GM21529 (cell line): ENCODE measurements at regions not wholly inside any gene's neighbourhood (a gene's known extent, or its start where the extent isn't known, plus 50 kb on each side); places are given as distances from the start of the nearest gene placed in this dataset.

Experiments
- ATAC-seq: cut with Tn5 transposase; IDR thresholded peaks from one replicate; pipeline ENCODE4 v1.9.1; 2021; ENCODE audit not compliant: unreplicated experiment

DNA sequence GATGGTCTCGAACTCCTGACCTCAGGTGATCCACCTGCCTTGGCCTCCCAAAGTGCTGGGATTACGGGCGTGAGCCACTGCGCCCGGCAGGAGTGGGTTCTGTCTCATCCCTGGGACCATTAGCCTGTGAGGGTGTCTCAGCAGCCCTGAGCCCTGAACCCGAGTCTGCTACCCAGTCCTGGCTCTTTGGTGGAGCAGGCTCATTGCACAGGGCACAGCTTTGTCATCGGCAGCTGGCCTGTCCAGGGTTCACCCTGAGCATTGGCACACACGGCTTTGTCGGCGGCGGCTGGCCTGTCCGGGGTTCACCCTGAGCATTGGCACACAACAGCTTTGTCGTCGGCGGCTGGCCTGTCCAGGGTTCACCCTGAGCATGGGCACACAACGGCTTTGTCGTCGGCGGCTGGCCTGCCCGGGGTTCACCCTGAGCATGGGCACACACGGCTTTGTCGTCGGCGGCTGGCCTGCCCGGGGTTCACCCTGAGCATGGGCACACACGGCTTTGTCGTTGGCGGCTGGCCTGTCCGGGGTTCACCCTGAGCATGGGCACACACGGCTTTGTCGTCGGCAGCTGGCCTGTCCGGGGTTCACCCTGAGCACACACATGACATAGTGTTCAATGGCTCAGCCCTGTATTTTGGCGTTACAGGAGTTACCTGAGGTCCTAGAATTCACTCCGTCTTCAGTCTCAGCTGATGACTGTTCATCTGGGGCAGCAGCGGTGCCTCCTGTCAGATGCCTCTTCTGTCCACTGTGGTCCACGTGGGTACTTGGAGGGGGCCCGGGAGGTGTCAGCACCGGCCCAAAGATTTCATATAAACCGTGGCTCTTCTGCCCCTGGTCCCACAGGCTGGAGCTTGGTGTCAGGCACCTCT lies 1082.5 kb downstream of the BRD1 start:
- no peak for ATAC-seq

DNA sequence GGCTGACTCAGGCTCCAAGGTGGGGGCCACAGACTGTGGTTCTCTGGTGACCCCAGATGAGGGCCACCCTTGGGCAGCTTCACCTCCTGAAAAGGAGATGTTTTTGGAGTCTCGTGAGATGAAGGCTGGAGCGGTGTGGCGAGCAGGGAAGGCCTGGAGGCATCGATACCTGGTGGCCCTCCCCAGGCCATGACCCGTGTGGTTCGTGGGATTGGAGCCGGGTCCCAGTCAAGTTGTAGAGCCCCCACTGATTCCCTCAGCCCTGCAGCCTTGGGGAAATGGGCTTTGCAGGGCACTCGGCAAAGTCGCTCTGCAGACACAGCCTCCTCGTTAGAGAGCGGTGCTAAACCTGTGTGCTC lies 1083.4 kb downstream of the BRD1 start:
- no peak for ATAC-seq

DNA sequence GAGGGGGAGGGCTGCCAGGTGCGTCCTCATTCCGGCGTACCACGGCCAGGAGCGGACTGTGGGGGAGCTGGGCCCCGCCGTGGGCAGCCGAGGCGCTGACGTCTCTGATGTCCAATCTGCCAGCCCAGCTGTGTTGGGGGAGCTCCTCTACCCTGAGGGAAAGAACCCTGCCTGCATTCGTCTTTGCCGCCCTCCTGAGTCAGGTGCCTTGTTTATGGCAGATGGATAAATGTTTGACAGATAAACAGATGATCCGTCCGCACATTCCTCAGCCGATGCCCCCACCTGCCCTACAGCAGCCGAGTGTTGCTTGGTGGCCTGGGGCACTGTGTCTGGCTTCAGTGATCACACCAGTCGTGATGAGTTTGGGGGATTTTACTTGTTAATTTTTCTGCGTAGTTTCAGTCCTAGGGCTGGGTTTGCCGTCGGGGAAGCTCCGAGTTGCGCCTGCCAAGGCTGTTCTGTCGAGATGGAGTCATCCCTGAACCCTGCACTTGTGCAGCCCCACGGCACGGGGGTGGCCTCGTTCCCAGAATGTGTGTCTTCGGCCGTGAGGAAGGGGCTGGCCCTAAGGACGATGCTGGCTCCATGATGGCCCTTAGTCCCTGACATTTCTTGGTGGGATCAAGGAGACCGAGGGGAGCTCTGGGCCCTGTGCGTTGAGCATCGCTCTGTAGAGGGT lies 1083.9 kb downstream of the BRD1 start:
- ATAC-seq, result no peak

DNA sequence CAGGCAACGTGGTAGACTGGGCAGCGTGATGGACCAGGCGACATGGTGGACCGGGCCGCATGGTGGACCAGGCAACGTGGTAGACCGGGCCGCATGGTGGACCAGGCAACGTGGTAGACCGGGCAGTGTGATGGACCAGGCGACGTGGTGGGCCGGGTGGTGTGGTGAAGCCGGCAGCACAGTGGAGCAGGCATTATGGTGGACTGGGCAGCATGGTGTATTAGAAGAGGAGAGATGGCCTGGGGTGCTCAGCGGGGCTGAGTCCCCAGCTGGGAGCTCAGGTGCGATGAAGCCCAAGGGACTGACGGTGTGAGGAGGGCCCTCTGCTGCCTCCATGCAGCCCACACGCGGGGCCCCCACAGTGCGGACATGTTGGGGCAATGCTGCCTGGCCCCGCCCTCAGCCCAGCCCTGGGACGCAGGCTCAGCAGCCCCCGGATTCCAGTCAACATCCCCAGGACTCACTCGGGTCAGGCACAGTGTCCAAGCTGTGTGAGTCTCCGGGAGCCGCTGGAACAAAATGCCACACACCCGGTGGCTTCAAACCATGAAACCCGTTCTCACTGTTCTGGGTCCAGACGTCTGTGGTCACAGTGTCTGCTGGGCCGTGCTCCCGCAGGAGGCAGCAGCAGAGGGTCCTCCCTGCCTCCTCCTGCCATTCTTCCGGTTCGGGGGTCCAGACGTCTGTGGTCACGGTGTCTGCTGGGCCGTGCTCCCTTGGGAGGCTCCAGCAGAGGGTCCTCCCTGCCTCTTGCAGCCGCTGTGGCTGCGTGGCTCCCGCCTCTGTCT lies 1084.9 kb downstream of the BRD1 start:
- no peak for ATAC-seq

DNA sequence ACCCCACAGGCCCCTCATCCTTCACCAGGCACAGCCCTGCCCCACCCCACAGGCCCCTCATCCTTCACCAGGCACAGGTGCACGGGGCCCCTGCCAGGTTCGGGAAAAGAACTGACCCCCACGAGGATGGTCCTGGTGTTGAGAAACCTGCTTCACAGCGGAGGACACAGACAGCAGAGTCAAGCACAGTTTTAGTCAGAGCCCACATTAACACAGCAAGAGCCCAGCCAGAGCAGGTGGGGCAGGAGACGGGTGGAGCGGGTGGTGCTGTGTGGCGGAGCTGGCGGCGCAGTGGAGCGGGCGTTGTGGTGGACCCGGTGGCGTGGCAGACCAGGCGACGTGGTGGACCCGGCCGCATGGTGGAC lies 1085.5 kb downstream of the BRD1 start:
- no peak for ATAC-seq

DNA sequence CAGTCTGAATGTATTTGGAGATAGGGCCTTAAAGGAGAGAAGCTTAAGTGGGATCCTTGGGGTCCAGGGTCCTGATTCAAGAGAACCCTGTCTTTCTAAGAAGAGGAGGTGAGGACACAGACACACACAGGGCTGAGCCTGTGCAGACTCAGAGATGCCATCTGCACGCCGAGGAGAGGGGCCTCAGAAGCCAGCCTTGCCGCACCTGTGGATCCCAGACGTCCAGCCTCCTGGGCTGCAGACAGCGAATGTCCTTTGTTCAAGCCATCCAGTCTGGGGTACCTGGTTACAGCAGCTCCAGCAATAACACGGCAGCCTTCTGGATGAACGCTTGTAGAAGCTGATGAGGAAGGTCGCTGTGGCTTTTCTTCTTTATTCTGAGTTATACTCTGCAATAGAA lies 1086.1 kb downstream of the BRD1 start:
- no peak for ATAC-seq

DNA sequence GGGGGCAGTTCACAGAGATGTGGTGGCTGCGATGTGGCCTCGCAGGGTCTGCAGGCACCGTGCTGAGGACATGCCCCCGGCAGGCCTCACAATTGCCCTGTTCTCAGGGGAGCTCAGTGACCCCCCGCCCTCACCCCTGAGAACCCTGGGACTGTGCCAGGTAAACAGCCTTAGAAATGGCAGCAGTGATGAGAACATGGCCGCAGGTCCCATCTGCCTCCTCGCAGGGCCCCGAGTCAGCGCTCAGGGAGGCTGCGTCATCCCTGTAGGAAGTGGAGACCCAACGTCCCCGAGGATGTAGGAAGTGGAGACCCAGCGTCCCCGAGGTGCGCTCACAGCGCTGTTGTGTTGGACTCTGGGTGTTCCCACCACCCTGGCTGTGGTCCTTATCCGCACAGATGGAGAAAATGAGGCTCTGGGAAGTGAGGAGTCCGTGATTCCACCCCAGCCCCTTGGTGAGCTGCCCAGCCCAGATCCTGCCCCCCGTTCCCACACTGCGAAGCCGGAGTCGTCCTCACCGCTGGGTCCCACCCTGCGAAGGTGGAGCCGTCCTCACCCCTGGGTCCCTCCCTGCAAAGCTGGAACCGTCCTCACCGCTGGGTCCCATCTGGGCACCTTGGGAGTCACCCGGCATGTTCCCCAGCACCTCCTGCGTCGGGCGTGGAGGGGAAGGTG lies 1086.8 kb downstream of the BRD1 start:
- no peak for ATAC-seq

DNA sequence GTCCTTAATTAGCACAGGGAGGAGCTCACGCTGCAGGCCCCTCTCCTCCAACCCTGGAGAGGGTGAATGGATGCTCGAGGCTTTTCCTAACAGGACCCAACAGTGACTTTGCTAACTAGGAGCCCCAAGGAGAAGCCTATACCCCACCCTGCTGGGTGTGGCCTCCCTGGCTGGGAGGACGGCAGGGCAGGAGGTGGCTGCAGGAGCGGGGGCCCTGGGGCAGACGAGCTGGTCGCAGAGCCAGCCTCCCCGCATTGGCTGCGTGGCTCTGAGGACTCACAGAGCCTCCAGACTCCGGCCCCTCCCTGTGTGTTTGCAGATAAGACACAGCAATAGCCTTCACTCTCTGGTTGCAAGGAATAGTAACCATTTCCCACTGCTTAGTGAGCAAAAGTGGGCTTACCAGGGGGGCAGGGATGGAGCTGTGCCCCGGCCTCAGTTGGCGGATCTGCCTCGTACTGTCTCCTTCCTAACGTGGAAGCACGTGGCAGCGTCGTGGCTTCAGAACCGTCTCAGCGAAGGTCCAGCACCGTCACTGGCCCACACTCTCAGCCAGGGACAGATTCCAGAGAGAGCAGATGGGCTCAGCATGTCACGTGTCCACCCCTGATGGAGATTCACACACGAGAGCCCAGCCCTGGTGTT lies 1087.5 kb downstream of the BRD1 start:
- ATAC-seq, result no peak

DNA sequence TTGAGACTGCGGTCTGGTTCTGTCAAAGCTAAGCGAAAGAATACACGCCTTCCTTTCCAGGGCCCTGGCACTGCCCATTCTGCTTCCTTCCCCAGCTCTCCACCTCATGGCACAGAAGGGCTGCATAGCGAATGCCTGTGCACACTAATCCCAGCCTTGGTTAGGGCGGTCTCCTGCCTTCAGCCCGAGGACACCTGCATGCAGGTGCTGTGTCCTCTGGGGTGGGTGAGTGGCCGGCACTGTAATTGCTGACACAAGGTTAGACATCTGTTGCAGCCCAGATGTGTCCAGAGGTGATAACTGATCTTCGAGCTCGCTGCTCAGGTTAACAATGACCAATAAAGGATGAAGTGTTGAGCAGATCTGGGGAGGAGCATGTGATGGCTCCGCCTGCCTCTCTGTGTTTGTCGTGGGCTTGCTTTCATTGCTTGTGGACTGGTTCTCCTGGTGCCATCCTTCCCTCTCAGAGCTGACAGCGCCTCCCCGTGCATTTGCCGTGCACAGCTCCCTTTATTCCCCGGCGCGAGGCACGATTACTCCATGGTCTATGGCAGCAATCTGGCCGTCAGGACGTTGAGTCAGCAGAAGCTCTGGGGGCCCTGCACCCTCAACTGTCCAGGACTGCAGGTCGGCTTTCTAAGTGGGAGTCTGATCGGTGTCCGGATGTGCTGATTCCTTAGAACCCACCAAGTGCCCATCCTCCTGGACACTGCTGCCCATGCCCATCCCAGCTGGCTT lies 1088.2 kb downstream of the BRD1 start:
- no peak for ATAC-seq

DNA sequence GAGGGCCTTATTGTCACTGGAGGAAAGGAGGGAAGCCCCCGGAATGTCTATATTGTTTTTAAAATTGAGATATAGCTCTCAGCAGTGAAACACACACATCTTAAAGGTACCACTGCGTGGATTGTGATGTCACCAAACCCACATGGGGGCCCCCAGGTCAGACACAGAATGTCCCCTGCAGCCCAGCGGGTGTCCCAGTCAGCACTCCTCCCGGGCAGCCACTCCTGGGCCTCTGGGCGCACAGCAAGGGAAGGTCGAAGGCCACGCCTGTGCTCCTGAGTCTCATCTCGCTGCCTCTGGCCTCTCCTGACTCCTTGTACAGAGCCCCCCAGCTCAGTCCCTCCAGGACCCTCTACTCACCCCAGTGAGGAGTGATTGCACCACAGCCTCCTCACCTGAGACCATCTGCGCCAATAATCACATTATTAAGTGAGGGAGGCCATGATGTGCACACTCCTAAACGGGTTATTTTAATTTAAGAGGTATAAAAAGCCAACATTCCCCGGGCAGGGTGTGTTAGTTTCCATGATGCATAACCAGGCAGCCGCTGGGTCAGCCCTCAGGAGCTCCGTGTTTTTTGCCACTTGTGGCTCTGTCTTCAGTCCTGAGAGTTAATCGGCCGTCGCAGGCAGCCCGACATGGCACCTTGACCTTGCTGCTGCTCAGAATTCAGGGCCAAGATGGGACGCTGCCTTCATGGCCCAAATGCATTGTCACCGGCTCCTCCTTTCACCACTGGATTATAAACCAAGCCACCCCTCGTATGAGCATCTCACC lies 1089.3 kb downstream of the BRD1 start:
- ATAC-seq, result no peak

DNA sequence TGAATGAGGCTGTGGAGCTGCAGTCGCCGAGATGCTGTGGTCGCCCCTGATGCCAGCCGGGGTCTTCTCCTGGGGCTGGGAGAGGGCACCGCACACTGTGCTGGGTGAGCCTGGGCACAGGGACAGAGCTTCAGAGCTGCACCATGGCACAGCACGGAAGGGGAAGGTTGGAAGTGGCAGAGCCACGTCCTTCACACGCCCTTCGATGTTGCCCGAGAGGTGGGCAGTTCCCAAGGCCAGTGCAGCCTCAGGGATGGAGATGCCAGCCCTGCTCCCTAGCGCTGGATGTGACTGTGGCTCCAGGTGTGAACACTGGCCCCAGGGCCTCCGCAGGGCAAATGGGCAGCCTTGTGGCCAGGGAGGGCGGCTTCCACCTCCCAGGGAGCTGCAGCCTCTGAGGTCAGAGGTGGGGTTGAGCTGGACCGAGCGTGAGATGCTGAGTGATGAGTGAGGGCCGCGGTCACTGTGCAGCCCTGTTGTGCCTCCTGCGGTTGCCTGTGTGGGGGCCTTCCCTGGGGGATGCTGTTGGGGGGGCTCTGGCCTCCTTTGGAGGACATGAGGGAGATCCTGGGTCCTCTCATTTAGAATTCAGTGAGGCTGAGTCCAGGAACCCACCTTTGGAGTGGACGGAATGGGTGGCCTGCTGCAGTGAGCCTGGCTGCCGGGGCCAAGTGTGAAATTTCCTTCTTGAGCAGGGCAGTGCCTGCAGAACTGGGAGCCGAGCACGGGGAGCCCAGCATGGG lies 1090.0 kb downstream of the BRD1 start:
- ATAC-seq, result no peak

DNA sequence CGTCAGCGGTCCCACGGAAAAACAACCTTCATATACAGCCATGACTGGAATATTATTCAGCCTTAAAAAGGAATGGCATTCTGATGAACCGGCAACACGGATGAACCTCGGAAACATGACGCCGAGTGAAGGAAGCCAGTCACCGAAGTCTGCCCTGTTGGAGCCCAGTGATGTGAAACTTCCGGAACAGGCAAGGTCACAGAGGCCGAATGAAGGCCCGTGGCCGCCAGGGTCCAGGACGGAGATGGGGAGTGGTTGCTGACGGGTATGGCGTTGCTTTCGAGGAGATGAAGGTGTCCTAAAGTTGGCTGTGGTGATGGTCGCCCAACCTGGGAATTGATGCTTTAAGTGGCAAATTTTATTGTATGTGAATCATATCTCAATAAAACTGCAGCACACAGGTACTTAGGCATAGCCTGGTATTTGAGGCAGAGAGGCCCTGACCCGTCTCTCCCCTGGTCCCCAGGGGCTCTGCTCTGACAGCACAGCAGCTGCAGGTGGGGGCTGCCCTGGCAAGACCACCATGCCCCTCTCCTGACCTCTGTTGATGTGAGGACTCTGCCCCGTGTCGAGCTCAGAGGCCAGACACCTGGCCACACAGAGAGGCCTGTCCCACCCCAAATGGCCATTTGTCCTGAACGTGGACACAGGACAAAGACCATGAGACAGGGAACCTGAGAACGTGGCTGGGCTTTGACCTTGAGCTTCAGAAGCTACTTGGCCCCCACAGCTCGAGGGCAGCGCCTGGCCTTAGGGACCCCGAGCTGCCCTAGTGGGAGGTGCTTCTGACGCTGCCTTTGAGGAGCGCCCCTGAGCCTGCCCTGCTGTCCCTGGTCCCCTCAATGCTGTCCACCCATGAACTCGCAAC lies 1090.8 kb downstream of the BRD1 start:
- ATAC-seq, result no peak

DNA sequence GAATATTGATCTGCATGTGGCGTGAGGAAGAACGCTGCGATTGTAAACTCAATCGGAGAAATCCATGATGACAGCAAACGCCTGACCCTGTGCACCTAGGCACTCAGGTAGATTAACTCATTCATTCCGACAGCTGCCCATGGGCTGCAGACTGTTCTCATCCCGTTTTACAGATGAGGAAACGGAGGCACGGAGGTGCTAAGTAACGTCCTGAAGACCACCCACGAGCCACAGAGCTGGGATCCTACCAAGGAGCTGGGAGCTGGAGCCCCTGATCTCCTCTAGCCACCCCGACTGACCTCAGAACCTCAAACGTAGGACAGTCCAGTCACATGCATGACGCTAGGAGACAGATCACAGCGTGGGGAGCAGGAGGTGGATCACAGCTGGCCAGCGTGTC lies 1092.7 kb downstream of the BRD1 start:
- no peak for ATAC-seq

DNA sequence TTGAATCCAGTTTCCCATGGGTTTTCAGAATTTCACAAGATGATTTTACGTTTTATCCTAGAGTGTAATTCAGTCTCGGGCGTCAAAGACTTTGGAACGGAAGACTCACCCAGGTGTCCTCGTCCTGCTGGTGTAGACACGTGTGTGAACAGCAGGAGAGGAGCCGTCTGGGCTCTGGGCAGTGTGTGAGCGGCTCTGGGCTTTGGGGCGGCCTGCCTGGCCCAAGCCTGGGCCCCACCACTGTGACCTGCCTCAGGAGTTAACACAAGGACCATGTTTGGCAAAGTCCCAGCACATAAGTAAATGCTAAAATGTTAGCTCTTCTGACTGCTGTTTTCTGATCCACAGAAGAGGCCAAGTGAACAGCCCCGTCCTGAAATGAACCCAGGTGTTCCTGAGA lies 1093.3 kb downstream of the BRD1 start:
- no peak for ATAC-seq

DNA sequence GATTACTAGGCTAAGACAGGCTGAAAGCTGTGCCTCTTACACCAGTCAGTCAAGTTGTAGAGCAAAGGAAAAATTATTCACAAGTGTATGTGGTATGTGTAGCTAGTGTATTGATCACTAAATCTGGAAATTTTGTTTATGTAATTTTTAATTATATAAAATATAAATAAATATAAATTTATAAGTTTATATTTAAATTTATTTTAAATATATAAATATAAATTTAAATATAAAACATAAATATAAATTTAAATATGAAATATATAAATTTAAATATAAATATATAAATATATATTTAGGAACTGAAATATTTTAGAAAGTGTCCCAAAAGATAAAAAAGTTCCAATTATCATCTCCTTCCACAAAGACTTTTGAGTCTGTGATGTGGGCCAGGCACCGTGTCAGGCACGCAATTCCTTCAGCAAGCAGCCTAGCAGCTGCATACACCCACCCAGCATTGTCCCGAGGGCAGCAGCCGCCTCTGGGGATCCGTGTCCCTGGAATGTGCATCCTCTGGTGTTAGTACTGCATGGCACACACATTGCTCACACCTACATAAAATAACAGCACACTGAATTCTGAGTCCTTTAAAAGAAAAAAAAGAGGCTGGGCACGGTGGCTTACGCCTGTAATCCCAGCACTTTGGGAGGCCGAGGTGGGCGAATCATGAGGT lies 1098.0 kb downstream of the BRD1 start:
- no peak for ATAC-seq

DNA sequence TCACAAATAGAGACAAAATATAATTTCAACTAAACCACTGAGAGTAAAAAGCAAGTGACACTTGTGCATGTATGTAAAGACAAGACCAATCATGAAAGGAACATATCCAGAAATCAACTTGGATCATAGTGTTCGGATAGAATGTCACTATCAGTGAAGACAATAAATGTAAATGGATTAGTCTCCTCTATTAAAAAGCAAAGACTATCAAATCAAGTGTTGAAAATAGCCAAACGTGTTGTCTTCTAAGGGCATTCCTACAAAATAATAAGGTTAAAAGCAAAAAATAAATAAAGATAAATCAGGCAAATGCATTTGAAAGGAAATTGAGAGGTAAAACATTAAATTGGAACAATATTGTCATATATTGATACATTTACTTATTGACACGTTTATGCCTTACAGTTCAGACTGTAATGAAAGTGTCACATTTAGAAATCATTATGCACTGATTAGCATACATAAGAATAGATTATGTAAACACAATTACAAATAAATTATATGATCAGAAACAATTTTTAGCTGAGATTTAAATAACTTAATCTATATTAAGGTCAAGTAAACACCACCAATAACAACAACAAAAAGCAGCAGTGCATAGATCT lies 1100.1 kb downstream of the BRD1 start:
- no peak for ATAC-seq

DNA sequence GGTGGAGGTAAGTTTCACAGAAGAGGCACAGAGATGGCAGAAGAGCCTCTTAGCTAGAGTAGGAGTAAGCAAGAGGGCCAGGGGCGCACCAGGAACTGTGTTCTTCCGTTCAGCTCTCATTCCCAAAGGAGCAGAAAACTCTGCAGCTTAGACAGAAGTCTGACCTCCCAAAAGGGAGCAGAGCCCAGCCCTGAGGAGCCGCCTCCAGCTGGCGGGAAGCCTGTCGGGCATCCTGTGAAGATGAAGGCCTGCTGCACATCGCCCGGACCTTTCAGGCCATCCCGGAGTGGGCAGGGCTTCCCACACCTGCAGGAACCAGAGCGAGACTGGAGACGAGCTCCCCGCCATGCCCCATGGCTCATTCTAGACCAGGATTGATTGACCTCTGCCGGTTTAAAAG lies 1102.8 kb downstream of the BRD1 start:
- no peak for ATAC-seq
